ENCODE measurements at regions not wholly inside any gene's neighbourhood (a gene's known extent, or its start where the extent isn't known, plus 50 kb on each side); places are given as distances from the start of the nearest gene placed in this dataset.

GRCh38 chr6:44730771-44731391 lies 343.4 kb downstream of the CDC5L start:
- Histone ChIP-seq H3K36me3 (ENCODE audit: control insufficient read depth in 2 of 3, insufficient read depth in 3 of 3, low read length in 3 of 3) (no peaks in the 10 kb centered on the region), H3K27ac (ENCODE audit: low read depth in 2 of 2, low read length in 2 of 2) (no peak overlapping the region), H3K27me3 (ENCODE audit: control insufficient read depth, insufficient read depth, low read length) (no peaks in the 10 kb centered on the region), H3K4me3 (ENCODE audit: low read length in 3 of 3) (no peak overlapping the region), H3K9me3 (ENCODE audit: control insufficient read depth in 2 of 3, insufficient read depth in 1 of 3, low read length in 3 of 3) (no peaks in the 10 kb centered on the region), H3K9ac (ENCODE audit: low read length in 3 of 3) (no peak overlapping the region), H3K4me1 (ENCODE audit: control insufficient read depth in 2 of 3, insufficient read depth in 2 of 3, low read depth in 1 of 3, low read length in 3 of 3) (peaks cover 0 to 2% (median 0%) of the 10 kb centered on the region in 3 donors)
- peak in 3 of 5 donors; percentile 66 to 81 (median 72) for DNase-seq
- FAIRE-seq, result no peak
- intact Hi-C loops (cut with DNase I), result no loop called here
- no peak for TF ChIP-seq CTCF (IDR thresholded peaks at IDR 0.05; ENCODE audit: borderline replicate concordance, extremely low read depth, insufficient read depth)

GRCh38 chr6:44731485-44732095 lies 344.1 kb downstream of the CDC5L start:
- Histone ChIP-seq H3K9ac (ENCODE audit: low read length in 3 of 3) (no peak overlapping the region), H3K4me3 (ENCODE audit: low read length in 3 of 3) (no peak overlapping the region), H3K9me3 (ENCODE audit: control insufficient read depth in 2 of 3, insufficient read depth in 1 of 3, low read length in 3 of 3) (no peaks in the 10 kb centered on the region), H3K27me3 (ENCODE audit: control insufficient read depth, insufficient read depth, low read length) (no peaks in the 10 kb centered on the region), H3K4me1 (ENCODE audit: control insufficient read depth in 2 of 3, insufficient read depth in 2 of 3, low read depth in 1 of 3, low read length in 3 of 3) (peaks cover 0 to 2% (median 0%) of the 10 kb centered on the region in 3 donors), H3K27ac (ENCODE audit: low read depth in 2 of 2, low read length in 2 of 2) (no peak overlapping the region), H3K36me3 (ENCODE audit: control insufficient read depth in 2 of 3, insufficient read depth in 3 of 3, low read length in 3 of 3) (no peaks in the 10 kb centered on the region)
- DNase-seq (no peak), FAIRE-seq (no peak)
- TF ChIP-seq CTCF (IDR thresholded peaks at IDR 0.05; ENCODE audit: borderline replicate concordance, extremely low read depth, insufficient read depth), result no peak
- intact Hi-C loops (cut with DNase I), result no loop called here

GRCh38 chr6:44732243-44732642 lies 344.7 kb downstream of the CDC5L start:
- no peaks in the 10 kb centered on the region for H3K27me3 ChIP-seq (ENCODE audit: control insufficient read depth, insufficient read depth, low read length)
- intact Hi-C loops (cut with DNase I), result no loop called here
- no peak overlapping the region for H3K4me3 ChIP-seq (ENCODE audit: low read length in 3 of 3)
- no peak overlapping the region for H3K9ac ChIP-seq (ENCODE audit: low read length in 3 of 3)
- no peaks in the 10 kb centered on the region for H3K9me3 ChIP-seq (ENCODE audit: control insufficient read depth in 2 of 3, insufficient read depth in 1 of 3, low read length in 3 of 3)
- H3K27ac ChIP-seq (ENCODE audit: low read depth in 2 of 2, low read length in 2 of 2), result no peak overlapping the region
- peaks cover 0 to 2% (median 0%) of the 10 kb centered on the region in 3 donors for H3K4me1 ChIP-seq (ENCODE audit: control insufficient read depth in 2 of 3, insufficient read depth in 2 of 3, low read depth in 1 of 3, low read length in 3 of 3)
- no peak for TF ChIP-seq CTCF (IDR thresholded peaks at IDR 0.05; ENCODE audit: borderline replicate concordance, extremely low read depth, insufficient read depth)
- DNase-seq (no peak), FAIRE-seq (no peak)
- no peaks in the 10 kb centered on the region for H3K36me3 ChIP-seq (ENCODE audit: control insufficient read depth in 2 of 3, insufficient read depth in 3 of 3, low read length in 3 of 3)

Data from kidney (tissue), 13 donors.